GM23338 (cell line): ENCODE measurements at regions not wholly inside any gene's neighbourhood (a gene's known extent, or its start where the extent isn't known, plus 50 kb on each side); places are given as distances from the start of the nearest gene placed in this dataset.

Experiments
- ATAC-seq: fragments of 200-7000 bp; cut with Tn5 transposase; 3 replicates; pipeline ENCODE4 v1.9.1; 2020
- DNase-seq: peaks from one replicate; pipeline ENCODE4 v3.0.0-alpha.2; 2015; ENCODE audit warnings: low spot score
- H2AFZ ChIP-seq: fragments of 200-600 bp; sonication (generic); 2 replicates; pipeline ENCODE4 v1.8.0; 2016; ENCODE audit warnings: antibody characterized with exemption, mild to moderate bottlenecking, moderate library complexity
- H3F3A ChIP-seq: fragments of 200-600 bp; sonication (generic); replicated peaks from 2 replicates; pipeline ENCODE4 v1.8.0; 2017; ENCODE audit warnings: antibody characterized with exemption, mixed run types, low read depth
- H3K27ac ChIP-seq: fragments of 200-600 bp; sonication (generic); 2 replicates; pipeline ENCODE4 v1.6.1; 2016; ENCODE audit warnings: low read depth
- H3K27me3 ChIP-seq: fragments of 200-600 bp; sonication (generic); 2 replicates; pipeline ENCODE4 v1.8.0; 2016; ENCODE audit warnings: mild to moderate bottlenecking, mixed run types, moderate library complexity; ENCODE audit not compliant: insufficient read depth
- H3K36me3 ChIP-seq: fragments of 200-600 bp; sonication (generic); 2 replicates; pipeline ENCODE4 v1.8.0; 2016; ENCODE audit warnings: mild to moderate bottlenecking; ENCODE audit not compliant: insufficient read depth
- H3K4me1 ChIP-seq: fragments of 200-600 bp; sonication (generic); 2 replicates; pipeline ENCODE4 v1.8.0; 2016; ENCODE audit warnings: mild to moderate bottlenecking, moderate library complexity; ENCODE audit not compliant: insufficient read depth
- H3K4me2 ChIP-seq: fragments of 200-600 bp; sonication (generic); 2 replicates; pipeline ENCODE4 v1.7.1; 2017; ENCODE audit warnings: mixed run types
- H3K4me3 ChIP-seq: fragments of 200-600 bp; sonication (generic); 2 replicates; pipeline ENCODE4 v1.6.1; 2016; ENCODE audit warnings: mixed run types
- H3K79me2 ChIP-seq: fragments of 200-600 bp; sonication (generic); replicated peaks from 2 replicates; pipeline ENCODE4 v1.8.0; 2017; ENCODE audit warnings: mild to moderate bottlenecking; ENCODE audit not compliant: insufficient read depth
- H3K9me2 ChIP-seq: fragments of 200-600 bp; sonication (generic); 2 replicates; pipeline ENCODE4 v1.8.0; 2017; ENCODE audit not compliant: insufficient read depth
- H4K20me1 ChIP-seq: fragments of 200-600 bp; sonication (generic); replicated peaks from 2 replicates; pipeline ENCODE4 v1.8.0; 2017; ENCODE audit warnings: mild to moderate bottlenecking; ENCODE audit not compliant: insufficient read depth
- H3K27ac Mint-ChIP-seq: 2 replicates; pipeline ENCODE4 v1.8.0; 2020; ENCODE audit warnings: inconsistent platforms, mild to moderate bottlenecking, moderate library complexity, mixed read lengths
- H3K27me3 Mint-ChIP-seq: 3 replicates; pipeline ENCODE4 v1.8.0; 2022; ENCODE audit warnings: low read depth, mild to moderate bottlenecking, moderate library complexity, mixed read lengths, inconsistent platforms; ENCODE audit not compliant: insufficient read depth, poor library complexity
- H3K36me3 Mint-ChIP-seq: 3 replicates; pipeline ENCODE4 v1.8.0; 2021; ENCODE audit warnings: low read depth, mild to moderate bottlenecking, inconsistent platforms, moderate library complexity, mixed read lengths
- H3K4me1 Mint-ChIP-seq: 3 replicates; pipeline ENCODE4 v1.8.0; 2020; ENCODE audit warnings: mild to moderate bottlenecking, inconsistent platforms, mixed read lengths
- H3K4me3 Mint-ChIP-seq: 3 replicates; pipeline ENCODE4 v1.8.0; 2021; ENCODE audit warnings: moderate library complexity, mild to moderate bottlenecking, inconsistent platforms, mixed read lengths
- H3K9me3 Mint-ChIP-seq: 3 replicates; pipeline ENCODE4 v1.8.0; 2020; ENCODE audit warnings: moderate library complexity, mild to moderate bottlenecking, inconsistent platforms, mixed read lengths
- CREB1 ChIP-seq: fragments of 250-450 bp; sonication (Bioruptor Pico); IDR thresholded peaks from 2 replicates; pipeline ENCODE4 v1.5.0; 2020; ENCODE audit warnings: low read depth, mild to moderate bottlenecking, moderate library complexity
- EZH2 ChIP-seq: fragments of 200-600 bp; sonication (generic); IDR thresholded peaks from one replicate; pipeline ENCODE4 v1.8.0; 2017; ENCODE audit warnings: antibody characterized with exemption, mild to moderate bottlenecking, low read depth; ENCODE audit not compliant: unreplicated experiment
- JUNB ChIP-seq: IDR thresholded peaks from one replicate; pipeline ENCODE4 v1.6.1; 2016; ENCODE audit warnings: antibody characterized with exemption; ENCODE audit not compliant: unreplicated experiment
- NANOG ChIP-seq: IDR thresholded peaks from 2 replicates; pipeline ENCODE4 v1.6.1; 2016; ENCODE audit warnings: antibody characterized with exemption, borderline replicate concordance
- POLR2AphosphoS5 ChIP-seq: IDR thresholded peaks from 2 replicates; pipeline ENCODE4 v1.6.1; 2016; ENCODE audit warnings: antibody characterized with exemption, low read depth
- STAT1 ChIP-seq: IDR thresholded peaks from one replicate; pipeline ENCODE4 v1.6.1; 2016; ENCODE audit warnings: antibody characterized with exemption; ENCODE audit not compliant: unreplicated experiment
- ZNF114 ChIP-seq: fragments of 250-450 bp; sonication (Bioruptor Pico); IDR thresholded peaks from 2 replicates; pipeline ENCODE4 v1.5.0; 2020; ENCODE audit warnings: mild to moderate bottlenecking, moderate library complexity
- ZNF331 ChIP-seq: fragments of 250-450 bp; sonication (Bioruptor Pico); IDR thresholded peaks from 2 replicates; pipeline ENCODE4 v1.5.0; 2020; ENCODE audit warnings: low read depth, mild to moderate bottlenecking, moderate library complexity
- ZNF462 ChIP-seq: fragments of 250-450 bp; sonication (Bioruptor Pico); IDR thresholded peaks from 2 replicates; pipeline ENCODE4 v1.5.0; 2020; ENCODE audit warnings: mild to moderate bottlenecking, moderate library complexity

- ATAC-seq: peak; percentile 37; the same call in 1 of the 3 replicates
- no peaks in the 10 kb centered on the region for H3K36me3 ChIP-seq
- Mint-ChIP-seq H3K4me1 (peaks cover 6% of the 10 kb centered on the region; the same call in 2 of the 3 replicates), H3K9me3 (no peaks in the 10 kb centered on the region), H3K27ac (no peak overlapping the region), H3K4me3 (no peak overlapping the region), H3K36me3 (no peaks in the 10 kb centered on the region), H3K27me3 (no peaks in the 10 kb centered on the region)
- no peaks in the 10 kb centered on the region for H3K27me3 ChIP-seq
- H3K4me2 ChIP-seq: no peak overlapping the region
- H3F3A ChIP-seq: no peaks in the 10 kb centered on the region
- DNase-seq: no peak
- H2AFZ ChIP-seq: no peak overlapping the region
- no peak overlapping the region for H3K4me3 ChIP-seq
- H3K9me2 ChIP-seq: peaks cover 23% of the 10 kb centered on the region; the same call in 1 of the 2 replicates
- no peak overlapping the region for H3K27ac ChIP-seq
- peaks cover 4% of the 10 kb centered on the region; the same call in 1 of the 2 replicates for H3K4me1 ChIP-seq
- H4K20me1 ChIP-seq: no peaks in the 10 kb centered on the region
- no peak for TF ChIP-seq ZNF462 (CRISPR knock-in tag)
- TF ChIP-seq STAT1: no peak
- no peak for TF ChIP-seq NANOG
- TF ChIP-seq CREB1 (CRISPR knock-in tag): no peak
- no peak for TF ChIP-seq POLR2AphosphoS5
- TF ChIP-seq ZNF114 (CRISPR knock-in tag): no peak
- TF ChIP-seq JUNB: no peak
- no peak for TF ChIP-seq ZNF331 (CRISPR knock-in tag)
- TF ChIP-seq EZH2: no peak
- no peaks in the 10 kb centered on the region for H3K79me2 ChIP-seq
These were observed 130.3 kb upstream of the CTAGE1 start for GRCh38 chr18:22547807-22548561.
